ENCODE measurements at regions not wholly inside any gene's neighbourhood (a gene's known extent, or its start where the extent isn't known, plus 50 kb on each side); places are given as distances from the start of the nearest gene placed in this dataset.

GRCh38 chr1:199858171-199858570, 169.3 kb upstream of the NR5A2 start:
- Histone ChIP-seq H3K4me3 (no peak overlapping the region), H3K36me3 (no peaks in the 10 kb centered on the region), H3K27ac (peak overlapping the region in 2 of 4 donors; percentile 5 to 55), H3K4me1 (peaks cover 0 to 11% (median 2%) of the 10 kb centered on the region in 4 donors), H3K27me3 (no peaks in the 10 kb centered on the region), H3K9me3 (no peaks in the 10 kb centered on the region)
- no peak for DNase-seq
- ATAC-seq (ENCODE audit: low FRiP score in 2 of 2): no peak
- TF ChIP-seq EP300 (IDR thresholded peaks at IDR 0.05) (no peak), CTCF (IDR thresholded peaks at IDR 0.05) (no peak), POLR2AphosphoS5 (IDR thresholded peaks at IDR 0.05) (no peak), POLR2A (IDR thresholded peaks at IDR 0.05) (no peak)
- WGBS, 2 donors: 74 to 84% methylated on average over 4 of the region's 4 CpGs

GRCh38 chr1:199858856-199859255, 168.7 kb upstream of the NR5A2 start:
- 86 to 92% methylated on average over 1 of the region's 1 CpG for WGBS, 2 donors
- Histone ChIP-seq H3K4me1 (peaks cover 0 to 11% (median 2%) of the 10 kb centered on the region in 4 donors), H3K27me3 (no peaks in the 10 kb centered on the region), H3K4me3 (no peak overlapping the region), H3K36me3 (no peaks in the 10 kb centered on the region), H3K9me3 (no peaks in the 10 kb centered on the region), H3K27ac (peak overlapping the region in 2 of 4 donors; percentile 43 to 58)
- DNase-seq (no peak), ATAC-seq (ENCODE audit: low FRiP score in 2 of 2) (no peak)
- no peak for TF ChIP-seq POLR2A (IDR thresholded peaks at IDR 0.05)
- no peak for TF ChIP-seq POLR2AphosphoS5 (IDR thresholded peaks at IDR 0.05)
- TF ChIP-seq CTCF (IDR thresholded peaks at IDR 0.05): no peak
- no peak for TF ChIP-seq EP300 (IDR thresholded peaks at IDR 0.05)

GRCh38 chr1:199859491-199859933, 168.0 kb upstream of the NR5A2 start:
- Histone ChIP-seq H3K4me3 (no peak overlapping the region), H3K4me1 (peaks cover 0 to 11% (median 2%) of the 10 kb centered on the region in 4 donors), H3K9me3 (no peaks in the 10 kb centered on the region), H3K27ac (peak overlapping the region in 2 of 4 donors; percentile 11 to 58), H3K36me3 (no peaks in the 10 kb centered on the region), H3K27me3 (no peaks in the 10 kb centered on the region)
- WGBS, 2 donors: 17 to 42% methylated on average over 3 of the region's 3 CpGs
- DNase-seq (no peak), ATAC-seq (ENCODE audit: low FRiP score in 2 of 2) (peak in 1 of 2 donors; percentile 86)
- TF ChIP-seq POLR2A (IDR thresholded peaks at IDR 0.05) (no peak), POLR2AphosphoS5 (IDR thresholded peaks at IDR 0.05) (peak in 1 of 2 donors; percentile 14), CTCF (IDR thresholded peaks at IDR 0.05) (no peak)

GRCh38 chr1:199861020-199861795, 166.3 kb upstream of the NR5A2 start:
- Histone ChIP-seq H3K27me3 (no peaks in the 10 kb centered on the region), H3K36me3 (no peaks in the 10 kb centered on the region), H3K4me3 (no peak overlapping the region), H3K27ac (no peak overlapping the region), H3K9me3 (no peaks in the 10 kb centered on the region), H3K4me1 (peaks cover 0 to 14% (median 2%) of the 10 kb centered on the region in 4 donors)
- DNase-seq: no peak
- TF ChIP-seq CTCF (IDR thresholded peaks at IDR 0.05): no peak
- no peak for TF ChIP-seq EP300 (IDR thresholded peaks at IDR 0.05)
- TF ChIP-seq POLR2A (IDR thresholded peaks at IDR 0.05): no peak
- TF ChIP-seq POLR2AphosphoS5 (IDR thresholded peaks at IDR 0.05): no peak
- WGBS, 2 donors: 77 to 86% methylated on average over 3 of the region's 3 CpGs
- ATAC-seq (ENCODE audit: low FRiP score in 2 of 2): no peak

GRCh38 chr1:199862047-199862446, 165.5 kb upstream of the NR5A2 start:
- WGBS, 2 donors: 86 to 93% methylated on average over 2 of the region's 2 CpGs
- no peak for ATAC-seq (ENCODE audit: low FRiP score in 2 of 2)
- TF ChIP-seq EP300 (IDR thresholded peaks at IDR 0.05) (no peak), CTCF (IDR thresholded peaks at IDR 0.05) (no peak), POLR2AphosphoS5 (IDR thresholded peaks at IDR 0.05) (no peak), POLR2A (IDR thresholded peaks at IDR 0.05) (no peak)
- Histone ChIP-seq H3K9me3 (no peaks in the 10 kb centered on the region), H3K27ac (no peak overlapping the region), H3K4me1 (peaks cover 0 to 14% (median 2%) of the 10 kb centered on the region in 4 donors), H3K27me3 (no peaks in the 10 kb centered on the region), H3K36me3 (no peaks in the 10 kb centered on the region), H3K4me3 (no peak overlapping the region)
- DNase-seq: no peak

All from upper lobe of left lung (tissue), 6 donors.